Calu3 (cell line): ENCODE measurements at regions not wholly inside any gene's neighbourhood (a gene's known extent, or its start where the extent isn't known, plus 50 kb on each side); places are given as distances from the start of the nearest gene placed in this dataset.

ENCODE experiments used
- BruUV-seq: library from RNA; stranded (reverse); fragments of 400-500 nt; replicated peaks from 2 replicates; lab custom pipeline; 2021; lab: Mats Ljungman, UMichigan
- CTCF ChIA-PET: fragments of 300-600 bp; sonication (Branson Sonifier 250); formaldehyde crosslinking; loops from one replicate; lab custom pipeline; 2022; ENCODE audit warnings: antibody characterized with exemption; lab: Charles Lee
- DNase-seq: peaks from one replicate; pipeline ENCODE4 v3.0.0; 2022
- H3K27ac Mint-ChIP-seq: one replicate; pipeline ENCODE4 v1.8.0; 2022; ENCODE audit warnings: mixed read lengths; ENCODE audit not compliant: unreplicated experiment
- H3K27me3 Mint-ChIP-seq: one replicate; pipeline ENCODE4 v1.8.0; 2022; ENCODE audit warnings: mixed read lengths; ENCODE audit not compliant: unreplicated experiment
- H3K36me3 Mint-ChIP-seq: one replicate; pipeline ENCODE4 v1.8.0; 2022; ENCODE audit warnings: mild to moderate bottlenecking, moderate library complexity, mixed read lengths; ENCODE audit not compliant: insufficient read depth, unreplicated experiment
- H3K4me1 Mint-ChIP-seq: one replicate; pipeline ENCODE4 v1.8.0; 2022; ENCODE audit warnings: mild to moderate bottlenecking, low read depth, mixed read lengths; ENCODE audit not compliant: unreplicated experiment
- H3K4me3 Mint-ChIP-seq: one replicate; pipeline ENCODE4 v1.8.0; 2022; ENCODE audit warnings: mild to moderate bottlenecking, low read depth, moderate library complexity, mixed read lengths; ENCODE audit not compliant: unreplicated experiment
- H3K9me3 Mint-ChIP-seq: one replicate; pipeline ENCODE4 v1.8.0; 2022; ENCODE audit warnings: low read depth, mixed read lengths; ENCODE audit not compliant: unreplicated experiment
- CTCF ChIP-seq: fragments of 200-600 bp; IDR thresholded peaks from one replicate; pipeline ENCODE4 v1.8.0; 2022; ENCODE audit warnings: antibody characterized with exemption; ENCODE audit not compliant: unreplicated experiment
- intact Hi-C: fragments of 100-400 bp; cut with micrococcal nuclease; formaldehyde crosslinking; loops from one replicate; pipeline ENCODE4 v1.10.0; 2022; ENCODE audit not compliant: unreplicated experiment

DNA sequence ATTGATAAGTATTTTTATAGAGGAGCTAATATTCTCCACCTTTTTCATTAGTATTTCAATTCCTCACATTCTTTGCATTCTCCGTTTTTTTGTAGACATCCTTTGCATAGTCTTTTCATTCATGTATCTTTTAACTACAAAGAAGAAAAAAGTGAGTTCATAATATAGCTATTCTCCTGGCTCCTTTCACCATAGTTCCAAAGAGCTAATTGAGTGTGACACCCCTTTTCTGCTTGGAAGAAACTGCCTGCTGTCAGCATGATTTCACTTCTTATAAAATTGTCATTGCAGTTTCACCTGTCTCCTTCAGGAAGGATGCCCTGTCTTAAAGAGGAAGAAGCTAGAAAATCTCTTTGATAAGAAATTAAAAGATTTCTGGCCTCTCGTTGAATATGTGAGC is 991.1 kb downstream of the KCNT2 start:
- Mint-ChIP-seq H3K27me3 (no peaks in the 10 kb centered on the region), H3K4me3 (no peak overlapping the region), H3K36me3 (no peaks in the 10 kb centered on the region), H3K27ac (no peak overlapping the region), H3K4me1 (no peaks in the 10 kb centered on the region), H3K9me3 (peaks cover 2% of the 10 kb centered on the region)
- TF ChIP-seq CTCF = no peak
- no peak for DNase-seq
- intact Hi-C loops = no loop called here
- BruUV-seq = no TSS peak
- CTCF ChIA-PET = no interaction called here

DNA sequence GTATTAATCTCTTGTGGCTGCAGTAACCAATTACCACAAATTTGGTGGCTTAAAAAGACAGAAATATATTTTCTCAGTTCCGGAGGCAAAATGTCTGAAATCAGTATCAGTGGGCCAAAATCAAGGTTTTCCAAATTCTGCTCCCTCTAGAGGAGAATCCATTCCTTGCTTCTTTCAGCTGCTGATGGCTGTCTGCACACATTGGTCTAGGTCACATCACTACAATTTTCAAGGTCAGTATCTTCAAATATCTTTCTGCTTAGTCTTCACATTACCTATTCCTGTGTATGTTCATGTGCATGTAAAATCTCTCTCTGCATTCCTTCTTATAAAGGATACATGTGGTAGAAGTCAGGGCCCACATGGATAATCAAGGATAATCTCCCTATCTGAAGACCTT is 999.4 kb downstream of the KCNT2 start:
- peak; percentile 18 for TF ChIP-seq CTCF
- no peak for DNase-seq
- BruUV-seq = no TSS peak
- Mint-ChIP-seq H3K36me3 (no peaks in the 10 kb centered on the region), H3K27ac (no peak overlapping the region), H3K27me3 (no peaks in the 10 kb centered on the region), H3K4me1 (no peaks in the 10 kb centered on the region), H3K9me3 (peaks cover 2% of the 10 kb centered on the region), H3K4me3 (no peak overlapping the region)
- CTCF ChIA-PET = no interaction called here
- intact Hi-C loops = no loop called here

DNA sequence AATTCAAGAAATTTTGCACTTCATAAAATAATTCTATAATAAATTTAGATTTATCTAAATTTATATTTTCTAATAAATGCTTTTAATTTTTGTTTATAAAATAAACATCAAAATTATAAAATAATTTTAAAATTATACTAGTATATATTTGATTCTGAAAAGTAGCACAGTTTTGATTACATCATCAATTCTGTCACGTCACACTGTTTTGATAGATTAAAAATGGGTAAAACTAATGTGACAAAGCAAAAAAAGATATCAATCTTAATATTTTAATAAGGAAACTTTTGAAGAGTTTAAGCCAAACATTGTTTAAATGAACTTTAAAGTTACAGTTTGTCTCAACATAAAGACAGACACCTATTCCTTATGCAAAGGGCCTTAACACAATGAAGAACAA is 1001.8 kb downstream of the KCNT2 start:
- H3K9me3 Mint-ChIP-seq = peaks cover 5% of the 10 kb centered on the region
- intact Hi-C loops = no loop called here
- H3K36me3 Mint-ChIP-seq = no peaks in the 10 kb centered on the region
- no peaks in the 10 kb centered on the region for H3K4me1 Mint-ChIP-seq
- H3K27me3 Mint-ChIP-seq = no peaks in the 10 kb centered on the region
- no TSS peak for BruUV-seq
- H3K4me3 Mint-ChIP-seq = no peak overlapping the region
- DNase-seq = no peak
- CTCF ChIA-PET = no interaction called here
- H3K27ac Mint-ChIP-seq = no peak overlapping the region
- TF ChIP-seq CTCF = no peak

- BruUV-seq = no TSS peak
- Mint-ChIP-seq H3K27me3 (no peaks in the 10 kb centered on the region), H3K9me3 (peaks cover 5% of the 10 kb centered on the region), H3K4me1 (no peaks in the 10 kb centered on the region), H3K4me3 (no peak overlapping the region), H3K36me3 (no peaks in the 10 kb centered on the region), H3K27ac (no peak overlapping the region)
- CTCF ChIA-PET = no interaction called here
- DNase-seq = no peak
- intact Hi-C loops = no loop called here
- no peak for TF ChIP-seq CTCF
Measured at GRCh38 chr1:195604287-195604686, 1004.0 kb downstream of the KCNT2 start.
